OCI-LY7 (cell line): ENCODE measurements at regions not wholly inside any gene's neighbourhood (a gene's known extent, or its start where the extent isn't known, plus 50 kb on each side); places are given as distances from the start of the nearest gene placed in this dataset.

Experiments used
- CTCF ChIP-seq: fragments of 200-600 bp; sonication (generic); conservative IDR thresholded peaks from 2 replicates; pipeline ENCODE4 v1.5.1; 2014; ENCODE audit warnings: mild to moderate bottlenecking, antibody characterized with exemption, low read length, moderate library complexity, mixed read lengths
- EZH2phosphoT487 ChIP-seq: fragments of 200-600 bp; sonication (generic); IDR thresholded peaks from 2 replicates; pipeline ENCODE4 v1.6.1; 2018; ENCODE audit warnings: low read depth, borderline replicate concordance, mild to moderate bottlenecking, mixed run types, antibody characterized with exemption, low read length, moderate library complexity, mixed read lengths

DNA sequence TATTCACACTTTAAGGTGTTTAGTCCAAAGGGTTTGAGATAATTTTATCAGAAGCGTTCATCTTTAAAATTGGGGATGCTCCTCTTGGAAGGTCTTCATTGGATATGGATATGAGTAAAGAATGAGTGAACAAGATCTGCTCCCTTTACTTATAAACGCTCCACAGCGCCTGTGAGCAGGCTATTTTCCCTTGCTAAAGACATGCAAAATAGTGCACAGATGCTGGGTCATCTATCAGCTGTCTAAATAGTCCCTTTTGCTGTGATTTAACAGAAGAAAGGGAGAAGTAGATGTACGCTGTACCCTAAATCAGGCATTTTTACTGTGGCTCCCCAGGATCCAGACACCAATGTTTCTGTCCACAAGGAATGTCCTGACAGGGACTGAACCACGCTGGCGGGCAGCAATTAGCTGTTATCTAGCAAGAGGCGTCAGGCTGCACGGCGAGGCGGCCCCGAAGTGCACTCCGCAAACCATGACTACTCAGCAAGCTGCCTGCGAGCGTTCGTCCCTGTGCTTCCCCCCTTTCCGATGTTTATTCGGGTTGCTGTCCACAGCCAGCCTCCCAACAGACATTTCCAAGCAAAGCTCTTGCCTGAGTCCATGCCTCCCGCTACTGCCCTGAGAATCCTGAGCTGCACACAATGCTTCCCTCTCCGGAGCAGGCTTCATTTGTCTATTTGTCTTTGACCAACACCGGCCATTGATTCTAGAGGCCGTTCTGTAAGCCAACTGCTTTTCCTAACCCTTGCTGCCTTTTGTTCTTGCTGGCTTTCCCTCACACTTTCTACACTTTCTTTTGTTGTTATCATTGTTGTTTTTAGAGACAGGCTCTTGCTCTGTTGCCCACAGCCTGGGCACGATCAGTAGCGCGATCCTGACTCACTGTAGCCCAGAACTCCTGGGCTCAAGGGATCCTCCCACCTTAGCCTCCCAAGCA, 55.7 kb upstream of the CNEP1R1 start:
- TF ChIP-seq CTCF (no peak), EZH2phosphoT487 (no peak)
